GM12875 (cell line): ENCODE measurements at regions not wholly inside any gene's neighbourhood (a gene's known extent, or its start where the extent isn't known, plus 50 kb on each side); places are given as distances from the start of the nearest gene placed in this dataset.

Experiments used
- H3K4me3 ChIP-seq: one replicate; pipeline ENCODE4 v1.5.1; 2011; ENCODE audit warnings: low read depth, low read length, control low read depth
- CTCF ChIP-seq: IDR thresholded peaks from 2 replicates; pipeline ENCODE4 v1.5.1; 2011; ENCODE audit warnings: low read depth, mild to moderate bottlenecking, control low read depth, inconsistent platforms, low read length, moderate library complexity, borderline replicate concordance; ENCODE audit not compliant: insufficient read depth

DNA sequence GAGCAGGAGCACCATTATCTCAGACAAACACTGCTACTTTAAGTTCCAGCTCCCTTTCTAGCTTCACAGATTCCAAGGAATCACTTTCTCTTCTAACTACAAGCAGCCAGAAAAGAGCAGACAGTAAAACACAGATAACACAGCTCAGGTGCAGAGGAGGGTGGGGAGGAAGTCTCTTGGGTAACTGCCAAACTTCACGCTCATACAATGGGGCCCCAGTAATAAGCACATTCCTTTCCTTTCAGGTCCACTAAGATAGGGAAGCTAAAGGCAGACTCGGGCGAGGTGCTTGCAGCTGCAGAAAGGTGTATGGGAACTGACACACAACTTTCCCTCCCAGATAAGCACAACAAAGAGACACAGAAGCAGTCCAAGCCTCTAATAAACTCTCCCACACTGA, 69.2 kb upstream of the OR9G4 start:
- no peak overlapping the region for H3K4me3 ChIP-seq
- no peak for TF ChIP-seq CTCF

DNA sequence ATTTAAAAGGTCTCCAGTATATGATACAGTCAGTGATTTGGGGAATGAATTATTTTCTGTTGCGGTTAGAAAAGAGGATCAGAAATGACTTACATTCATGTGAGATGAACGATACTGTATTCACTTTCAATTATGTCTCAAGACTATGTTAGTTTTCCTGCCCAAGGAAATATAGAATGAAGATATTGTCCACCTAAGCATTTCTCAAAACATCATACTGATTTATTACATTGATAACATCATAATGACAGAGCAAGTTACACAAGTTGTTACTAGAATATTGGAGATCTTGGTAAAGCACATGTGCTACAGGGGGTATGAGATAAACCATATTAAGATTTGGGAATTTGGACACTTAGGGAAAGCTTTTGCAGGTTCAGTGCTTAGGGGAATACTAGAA, 67.8 kb upstream of the OR9G4 start:
- H3K4me3 ChIP-seq: no peak overlapping the region
- no peak for TF ChIP-seq CTCF

DNA sequence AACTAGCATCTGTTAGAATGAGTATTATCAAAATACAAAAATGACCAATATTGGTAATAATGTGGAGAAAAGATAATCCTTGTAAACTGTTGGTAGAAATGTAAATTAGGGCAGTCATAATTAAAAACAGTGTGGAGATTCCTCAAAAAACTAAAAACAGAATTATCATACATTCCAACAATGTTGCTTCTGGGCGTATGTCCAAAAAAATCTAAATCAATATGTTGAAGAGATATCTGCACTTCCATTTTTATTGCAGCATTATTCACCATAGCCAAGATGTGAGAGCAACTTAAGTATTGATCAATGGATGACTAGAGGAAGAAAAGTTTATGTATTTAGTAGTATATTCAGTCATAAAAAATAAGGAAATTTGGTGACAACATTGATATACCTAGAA, 59.8 kb upstream of the OR9G4 start:
- H3K4me3 ChIP-seq: no peak overlapping the region
- no peak for TF ChIP-seq CTCF

DNA sequence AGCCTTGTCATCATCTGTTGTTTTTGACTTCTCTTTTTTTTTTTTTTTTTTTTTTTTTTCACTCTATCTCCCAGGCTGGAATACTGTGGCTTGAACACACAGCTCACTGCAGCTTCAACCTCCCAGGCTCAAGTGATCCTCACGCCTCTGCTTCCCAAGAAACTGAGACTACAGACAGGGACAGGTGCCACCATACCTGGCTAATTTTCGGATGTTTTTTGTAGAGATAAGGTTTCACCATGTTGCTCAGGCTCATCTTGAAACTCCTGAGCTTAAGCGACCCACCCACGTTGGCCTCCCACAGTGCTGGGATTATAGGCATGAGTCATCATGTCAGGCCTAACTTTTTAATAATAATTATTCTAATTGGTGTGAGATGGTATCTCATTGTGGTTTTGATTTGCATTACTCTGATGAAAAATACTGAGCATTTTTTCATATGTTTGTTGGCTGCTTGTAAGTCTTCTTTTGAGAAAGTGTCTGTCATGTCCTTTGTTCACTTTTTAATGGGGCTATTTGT, 51.3 kb upstream of the OR9G4 start:
- TF ChIP-seq CTCF: no peak

More for the DNA sequence above, 51.3 kb upstream of the OR9G4 start:
- no peak overlapping the region for H3K4me3 ChIP-seq
